Fibroblast of pulmonary artery (primary cell): ENCODE measurements at regions not wholly inside any gene's neighbourhood (a gene's known extent, or its start where the extent isn't known, plus 50 kb on each side); places are given as distances from the start of the nearest gene placed in this dataset.

ENCODE experiments used
- DNase-seq: peaks from one replicate; pipeline ENCODE4 v3.0.0-alpha.2; 2010; ENCODE audit warnings: low read depth
- H3K4me3 ChIP-seq: replicated peaks from 2 replicates; pipeline ENCODE4 v1.5.1; 2011; ENCODE audit warnings: low read depth, mild to moderate bottlenecking, control low read depth, low read length, moderate library complexity
- CTCF ChIP-seq: IDR thresholded peaks from 2 replicates; pipeline ENCODE4 v1.5.1; 2011; ENCODE audit warnings: mild to moderate bottlenecking, control low read depth, low read length, inconsistent platforms; ENCODE audit errors: missing control alignments

- DNase-seq = no peak
Measured at GRCh38 chr10:2680821-2681220, 386.5 kb upstream of the PFKP start.

GRCh38 chr10:2679646-2680045 lies 387.7 kb upstream of the PFKP start:
- H3K4me3 ChIP-seq = no peak overlapping the region
- no peak for DNase-seq
- no peak for TF ChIP-seq CTCF

More at GRCh38 chr10:2680821-2681220, 386.5 kb upstream of the PFKP start:
- TF ChIP-seq CTCF = no peak
- no peak overlapping the region for H3K4me3 ChIP-seq

GRCh38 chr10:2676455-2676854 lies 390.9 kb upstream of the PFKP start:
- no peak for TF ChIP-seq CTCF
- no peak overlapping the region for H3K4me3 ChIP-seq
- no peak for DNase-seq

- TF ChIP-seq CTCF = no peak
- H3K4me3 ChIP-seq = no peak overlapping the region
- no peak for DNase-seq
Measured at GRCh38 chr10:2674451-2674850, 392.9 kb upstream of the PFKP start.

- DNase-seq = no peak
- no peak for TF ChIP-seq CTCF
- H3K4me3 ChIP-seq = no peak overlapping the region
Measured at GRCh38 chr10:2670864-2671263, 396.5 kb upstream of the PFKP start.

- TF ChIP-seq CTCF = no peak
- no peak for DNase-seq
- no peak overlapping the region for H3K4me3 ChIP-seq
Measured at GRCh38 chr10:2665772-2666171, 401.6 kb upstream of the PFKP start.

- DNase-seq = no peak
- no peak for TF ChIP-seq CTCF
Measured at GRCh38 chr10:2660276-2660675, 407.1 kb upstream of the PFKP start.

More at GRCh38 chr10:2660276-2660675, 407.1 kb upstream of the PFKP start:
- H3K4me3 ChIP-seq = no peak overlapping the region
